ENCODE measurements at regions not wholly inside any gene's neighbourhood (a gene's known extent, or its start where the extent isn't known, plus 50 kb on each side); places are given as distances from the start of the nearest gene placed in this dataset.

DNA sequence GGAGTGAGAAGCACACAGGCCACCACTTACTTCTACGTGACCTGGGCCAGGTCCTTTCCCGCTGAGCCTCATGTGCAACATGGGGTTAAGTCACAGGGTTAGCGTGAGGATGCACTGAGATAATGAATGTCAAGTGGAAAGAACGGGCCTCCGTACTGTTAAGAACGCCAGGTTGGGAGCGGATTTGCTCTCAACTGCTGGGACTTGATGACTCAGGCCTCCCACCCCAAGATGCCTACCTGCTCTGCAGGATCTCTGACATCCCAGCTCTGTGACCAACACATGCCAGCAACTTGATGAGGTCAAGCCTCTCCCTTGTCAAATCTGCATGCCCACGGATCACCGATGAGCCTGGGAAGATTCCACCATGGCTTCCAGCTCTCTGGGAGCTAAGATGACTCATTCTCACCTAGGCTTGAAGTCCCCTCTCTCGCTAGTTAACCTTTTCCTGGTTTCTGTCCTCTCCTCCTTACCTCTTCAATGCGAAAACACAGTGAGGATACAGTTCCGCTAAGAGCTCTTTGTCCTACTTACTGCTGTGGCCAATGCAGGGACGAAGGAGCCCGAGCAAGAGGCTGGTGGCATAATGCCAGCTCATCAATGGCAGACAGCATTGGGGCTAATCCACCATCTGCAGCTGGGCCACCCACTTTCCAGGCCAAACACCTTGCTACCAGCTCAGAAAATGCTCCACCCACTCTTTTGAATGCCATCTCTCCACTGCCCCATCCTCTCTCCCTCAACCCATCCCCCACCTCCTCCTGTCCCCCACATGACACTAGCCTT is 67.6 kb downstream of the PJA1 start:
- Histone ChIP-seq H3K9me3 (no peaks in the 10 kb centered on the region), H3K36me3 (ENCODE audit: low read depth) (no peaks in the 10 kb centered on the region), H3K4me1 (ENCODE audit: low read depth) (no peaks in the 10 kb centered on the region), H3K4me3 (no peak overlapping the region)
- no peak for DNase-seq
- intact Hi-C loops (cut with DNase I, micrococcal nuclease): no loop called here
- ATAC-seq: no peak
- TF ChIP-seq, protein P1, sequence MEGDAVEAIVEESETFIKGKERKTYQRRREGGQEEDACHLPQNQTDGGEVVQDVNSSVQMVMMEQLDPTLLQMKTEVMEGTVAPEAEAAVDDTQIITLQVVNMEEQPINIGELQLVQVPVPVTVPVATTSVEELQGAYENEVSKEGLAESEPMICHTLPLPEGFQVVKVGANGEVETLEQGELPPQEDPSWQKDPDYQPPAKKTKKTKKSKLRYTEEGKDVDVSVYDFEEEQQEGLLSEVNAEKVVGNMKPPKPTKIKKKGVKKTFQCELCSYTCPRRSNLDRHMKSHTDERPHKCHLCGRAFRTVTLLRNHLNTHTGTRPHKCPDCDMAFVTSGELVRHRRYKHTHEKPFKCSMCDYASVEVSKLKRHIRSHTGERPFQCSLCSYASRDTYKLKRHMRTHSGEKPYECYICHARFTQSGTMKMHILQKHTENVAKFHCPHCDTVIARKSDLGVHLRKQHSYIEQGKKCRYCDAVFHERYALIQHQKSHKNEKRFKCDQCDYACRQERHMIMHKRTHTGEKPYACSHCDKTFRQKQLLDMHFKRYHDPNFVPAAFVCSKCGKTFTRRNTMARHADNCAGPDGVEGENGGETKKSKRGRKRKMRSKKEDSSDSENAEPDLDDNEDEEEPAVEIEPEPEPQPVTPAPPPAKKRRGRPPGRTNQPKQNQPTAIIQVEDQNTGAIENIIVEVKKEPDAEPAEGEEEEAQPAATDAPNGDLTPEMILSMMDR (IDR thresholded peaks at IDR 0.05): no peak

GRCh38 chrX:69096963-69097362 is 68.3 kb downstream of the PJA1 start:
- no peak for DNase-seq
- Histone ChIP-seq H3K4me1 (ENCODE audit: low read depth) (no peaks in the 10 kb centered on the region), H3K9me3 (no peaks in the 10 kb centered on the region), H3K36me3 (ENCODE audit: low read depth) (no peaks in the 10 kb centered on the region), H3K4me3 (no peak overlapping the region)
- no peak for ATAC-seq
- TF ChIP-seq, protein P1 (IDR thresholded peaks at IDR 0.05): no peak
- intact Hi-C loops (cut with DNase I, micrococcal nuclease): no loop called here

DNA sequence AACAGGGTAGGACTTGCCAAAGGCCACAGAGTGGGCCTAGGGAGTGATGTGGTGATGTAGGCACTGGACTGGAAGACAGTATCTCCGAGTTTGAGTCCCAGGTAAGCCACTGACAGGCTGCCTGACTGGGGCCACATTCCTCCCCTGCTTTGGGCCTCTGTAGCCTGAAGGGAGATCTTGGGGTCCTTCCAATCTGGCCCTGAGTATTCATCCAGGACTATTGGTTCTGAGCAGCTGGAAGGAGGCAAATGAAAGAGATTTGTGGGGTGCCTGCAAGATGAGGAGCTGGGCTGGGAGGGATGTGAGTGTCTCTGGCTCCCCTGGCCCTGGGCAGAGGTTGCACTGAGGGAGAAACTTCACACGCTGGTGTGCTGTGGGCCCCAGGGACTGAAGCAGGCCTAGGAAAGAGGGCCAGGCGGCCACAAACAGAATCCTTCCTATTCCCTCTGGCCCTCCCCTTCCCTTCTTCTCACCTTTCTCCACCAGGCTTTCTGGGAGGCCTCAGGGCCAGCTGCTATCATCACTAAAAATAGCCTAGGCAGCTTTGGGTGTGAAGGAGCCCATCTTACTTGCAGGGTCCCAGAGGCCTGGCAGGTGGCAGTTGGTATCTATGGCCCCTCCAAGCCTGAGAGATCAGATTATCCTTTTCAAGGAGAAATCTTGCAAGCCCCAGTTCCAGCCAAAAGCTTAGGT is 70.1 kb downstream of the PJA1 start:
- no peaks in the 10 kb centered on the region for H3K4me1 ChIP-seq (ENCODE audit: low read depth)
- no peaks in the 10 kb centered on the region for H3K9me3 ChIP-seq
- ATAC-seq: no peak
- no peak overlapping the region for H3K4me3 ChIP-seq
- DNase-seq: no peak
- TF ChIP-seq, protein P1 (IDR thresholded peaks at IDR 0.05): no peak
- intact Hi-C loops (cut with DNase I, micrococcal nuclease): no loop called here
- no peaks in the 10 kb centered on the region for H3K36me3 ChIP-seq (ENCODE audit: low read depth)

DNA sequence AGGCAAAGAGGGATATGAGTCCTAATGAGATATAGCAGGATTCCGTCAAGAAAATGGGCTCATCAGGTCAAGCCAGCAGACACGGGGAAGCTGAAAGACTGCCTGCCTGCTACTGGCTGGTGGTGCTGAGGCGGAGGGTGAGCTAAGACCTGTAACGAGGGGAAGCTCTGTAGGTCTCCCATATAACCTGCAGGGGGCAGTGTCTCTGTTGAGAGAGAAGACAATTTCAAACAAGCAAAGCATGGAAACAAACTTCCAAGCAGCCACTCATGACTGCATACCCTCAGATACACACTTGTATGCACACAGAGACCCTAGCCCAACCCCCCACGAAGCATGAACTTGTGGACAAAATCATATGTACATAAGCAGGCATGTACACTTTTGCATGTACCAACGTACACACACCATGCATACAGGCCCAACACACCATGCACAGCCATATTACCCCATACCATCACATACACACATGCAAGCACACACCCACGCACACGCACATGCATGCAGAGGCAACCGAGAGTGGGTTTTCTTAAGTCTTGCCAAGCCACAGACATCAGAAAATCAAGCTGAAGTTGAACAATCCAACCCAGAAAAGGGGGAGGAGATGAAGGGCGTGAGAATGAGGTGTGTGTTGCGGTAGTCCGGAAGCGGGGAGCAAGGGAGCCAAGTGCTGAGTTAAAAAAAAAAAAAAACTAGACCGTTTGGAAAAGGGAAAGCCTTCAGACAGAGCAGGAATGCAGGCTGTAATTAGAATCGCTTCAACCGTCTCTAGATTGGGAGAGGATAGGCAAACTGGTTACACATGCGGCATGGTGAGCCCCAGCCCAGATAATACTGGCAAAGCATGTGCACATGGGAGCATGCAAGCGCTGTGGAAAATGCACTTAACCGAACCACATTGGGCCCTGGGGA is 71.0 kb downstream of the PJA1 start:
- TF ChIP-seq, protein P1 (IDR thresholded peaks at IDR 0.05): peak; percentile 15
- Histone ChIP-seq H3K4me1 (ENCODE audit: low read depth) (no peaks in the 10 kb centered on the region), H3K4me3 (no peak overlapping the region), H3K36me3 (ENCODE audit: low read depth) (no peaks in the 10 kb centered on the region), H3K9me3 (no peaks in the 10 kb centered on the region)
- intact Hi-C loops (cut with DNase I, micrococcal nuclease): no loop called here
- ATAC-seq: peak; percentile 60
- DNase-seq: peak in 1 of 3 donors; percentile 45

GRCh38 chrX:69090022-69090421 is 75.2 kb downstream of the PJA1 start:
- ATAC-seq (no peak), DNase-seq (no peak)
- TF ChIP-seq, protein P1 (IDR thresholded peaks at IDR 0.05): no peak
- Histone ChIP-seq H3K9me3 (no peaks in the 10 kb centered on the region), H3K4me3 (no peak overlapping the region), H3K4me1 (ENCODE audit: low read depth) (no peaks in the 10 kb centered on the region), H3K36me3 (ENCODE audit: low read depth) (no peaks in the 10 kb centered on the region)
- intact Hi-C loops (cut with DNase I, micrococcal nuclease): no loop called here

Data from mucosa of descending colon (tissue), 3 donors.